ENCODE measurements at regions not wholly inside any gene's neighbourhood (a gene's known extent, or its start where the extent isn't known, plus 50 kb on each side); places are given as distances from the start of the nearest gene placed in this dataset.

GRCh38 chr7:18320971-18321567, 174.5 kb upstream of the HDAC9 start:
- TF ChIP-seq CTCF (IDR thresholded peaks at IDR 0.05) = peak in 5 of 6 experiments; percentile 18 to 55 (median 48)
- no peak for TF ChIP-seq POLR2A (IDR thresholded peaks at IDR 0.05)
